RWPE1 (cell line): ENCODE measurements at regions not wholly inside any gene's neighbourhood (a gene's known extent, or its start where the extent isn't known, plus 50 kb on each side); places are given as distances from the start of the nearest gene placed in this dataset.

Experiments
- CTCF ChIA-PET: fragments of 350-600 bp; sonication (Branson Sonifier 250); formaldehyde crosslinking; extraction: SDS; loops from one replicate; lab custom pipeline; 2021; lab: Yijun Ruan, JAX
- POLR2A ChIA-PET: fragments of 400-600 bp; formaldehyde crosslinking; extraction: SDS; loops from one replicate; lab custom pipeline; 2020; ENCODE audit warnings: antibody characterized with exemption; ENCODE audit not compliant: low non-redundant PET; lab: Yijun Ruan, JAX
- DNase-seq: peaks from one replicate; pipeline ENCODE4 v3.0.0; 2012; ENCODE audit warnings: low spot score
- H3K27ac ChIP-seq: fragments of 450-650 bp; 2 replicates; pipeline ENCODE4 v1.5.1; 2017
- CTCF ChIP-seq: fragments of 450-650 bp; conservative IDR thresholded peaks from 2 replicates; pipeline ENCODE4 v1.5.1; 2017; ENCODE audit warnings: low read depth, mild to moderate bottlenecking

GRCh38 chr12:85632390-85632789 is 203.8 kb downstream of the RASSF9 start:
- no peak for TF ChIP-seq CTCF
- DNase-seq = no peak
- ChIA-PET POLR2A (no interaction called here), CTCF (interaction anchor here (0.6 to 0.7 kb wide), 2 partner anchors 9 to 14 kb away, joined by 3 to 5 read pairs; no protein-coding TSS in a partner anchor)
- no peak overlapping the region for H3K27ac ChIP-seq

GRCh38 chr12:85633491-85633890 is 202.7 kb downstream of the RASSF9 start:
- POLR2A ChIA-PET = no interaction called here
- no peak for TF ChIP-seq CTCF
- H3K27ac ChIP-seq = no peak overlapping the region
- DNase-seq = no peak
- CTCF ChIA-PET = interaction anchor here (0.6 kb wide), 1 partner anchor 167 kb away, joined by 4 read pairs; no protein-coding TSS in a partner anchor

GRCh38 chr12:85639834-85640233 is 196.4 kb downstream of the RASSF9 start:
- POLR2A ChIA-PET = no interaction called here
- CTCF ChIA-PET = no interaction called here
- TF ChIP-seq CTCF = no peak
- no peak for DNase-seq
- H3K27ac ChIP-seq = no peak overlapping the region

GRCh38 chr12:85641796-85642195 is 194.4 kb downstream of the RASSF9 start:
- no peak for TF ChIP-seq CTCF
- CTCF ChIA-PET = interaction anchor here (0.8 kb wide), 1 partner anchor 67 kb away, joined by 4 read pairs; no protein-coding TSS in a partner anchor
- no peak for DNase-seq
- H3K27ac ChIP-seq = no peak overlapping the region
- POLR2A ChIA-PET = no interaction called here

GRCh38 chr12:85642288-85642687 is 193.9 kb downstream of the RASSF9 start:
- no peak overlapping the region for H3K27ac ChIP-seq
- no peak for DNase-seq
- POLR2A ChIA-PET = no interaction called here
- CTCF ChIA-PET = interaction anchor here (0.8 kb wide), 1 partner anchor 68 kb away, joined by 4 read pairs; no protein-coding TSS in a partner anchor
- no peak for TF ChIP-seq CTCF

GRCh38 chr12:85642808-85643207 is 193.4 kb downstream of the RASSF9 start:
- CTCF ChIA-PET = interaction anchor here (0.8 kb wide), 1 partner anchor 68 kb away, joined by 4 read pairs; no protein-coding TSS in a partner anchor
- no peak for TF ChIP-seq CTCF
- POLR2A ChIA-PET = no interaction called here
- H3K27ac ChIP-seq = no peak overlapping the region
- DNase-seq = no peak

GRCh38 chr12:85644508-85644907 is 191.7 kb downstream of the RASSF9 start:
- no peak overlapping the region for H3K27ac ChIP-seq
- CTCF ChIA-PET = no interaction called here
- DNase-seq = no peak
- TF ChIP-seq CTCF = no peak
- POLR2A ChIA-PET = no interaction called here
